Peyer's patch (tissue), 4 donors: ENCODE measurements at regions not wholly inside any gene's neighbourhood (a gene's known extent, or its start where the extent isn't known, plus 50 kb on each side); places are given as distances from the start of the nearest gene placed in this dataset.

ENCODE experiments used
- CTCF ChIP-seq, 6 experiments: fragments of 450-650 bp in 4 of 6; fragments of 200-600 bp in 2 of 6; sonication (generic) in 1 of 6; IDR thresholded peaks; one replicate each; pipeline ENCODE4 v1.5.1; 2017 to 2019; ENCODE audit warnings: antibody characterized with exemption in 6 of 6, mild to moderate bottlenecking in 3 of 6, moderate library complexity in 1 of 6
- POLR2A ChIP-seq, 2 donors: fragments of 450-650 bp; IDR thresholded peaks; one replicate each; pipeline ENCODE4 v1.5.1; 2017; ENCODE audit warnings: antibody characterized with exemption in 2 of 2, mild to moderate bottlenecking in 2 of 2, moderate library complexity in 2 of 2

DNA sequence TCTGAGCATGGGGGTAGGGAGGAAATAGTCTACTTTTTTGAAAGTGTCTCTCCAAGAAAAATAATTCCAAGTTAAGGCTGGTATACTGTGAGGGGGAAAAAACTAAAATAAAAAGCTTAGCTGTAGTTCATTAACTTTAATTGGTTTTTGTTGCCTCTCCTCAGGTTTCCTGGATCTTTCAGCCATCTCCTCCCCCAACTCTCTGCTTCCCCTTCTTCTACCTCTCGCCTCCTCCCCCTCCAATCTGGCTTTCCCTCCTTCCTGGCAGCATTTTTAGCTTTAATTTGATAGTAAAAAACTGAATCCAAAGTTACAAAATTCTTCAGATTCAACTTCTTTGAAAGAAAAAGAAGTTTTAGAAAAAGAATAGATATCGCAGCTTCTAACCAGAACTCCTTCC lies 462.6 kb downstream of the CETN3 start:
- TF ChIP-seq CTCF (IDR thresholded peaks at IDR 0.05) (no peak), POLR2A (IDR thresholded peaks at IDR 0.05) (no peak)
